Muscle layer of duodenum (tissue), 2 donors: ENCODE measurements at regions not wholly inside any gene's neighbourhood (a gene's known extent, or its start where the extent isn't known, plus 50 kb on each side); places are given as distances from the start of the nearest gene placed in this dataset.

Experiments used
- H3K27ac ChIP-seq: one replicate; pipeline ENCODE4 v1.7.0; 2013; ENCODE audit warnings: mild to moderate bottlenecking, low read length
- H3K27me3 ChIP-seq: one replicate; pipeline ENCODE4 v1.7.0; 2013; ENCODE audit warnings: low read depth, mild to moderate bottlenecking, control low read depth, low read length
- H3K36me3 ChIP-seq, 2 donors: one replicate each; pipeline ENCODE4 v1.7.0; 2013; ENCODE audit warnings: low read length in 2 of 2, control low read depth in 1 of 2, mild to moderate bottlenecking in 1 of 2; ENCODE audit not compliant: insufficient read depth in 2 of 2, control insufficient read depth in 1 of 2
- H3K4me1 ChIP-seq, 2 donors: one replicate each; pipeline ENCODE4 v1.7.0; 2013; ENCODE audit warnings: low read length in 2 of 2, mild to moderate bottlenecking in 2 of 2, control low read depth in 1 of 2, moderate library complexity in 1 of 2; ENCODE audit not compliant: insufficient read depth in 2 of 2, control insufficient read depth in 1 of 2
- H3K4me3 ChIP-seq, 2 donors: one replicate each; pipeline ENCODE4 v1.7.0; 2013; ENCODE audit warnings: low read length in 2 of 2, low read depth in 1 of 2, mild to moderate bottlenecking in 1 of 2
- H3K9me3 ChIP-seq, 2 donors: one replicate each; pipeline ENCODE4 v1.7.0; 2013; ENCODE audit warnings: low read length in 2 of 2, control low read depth in 1 of 2, mild to moderate bottlenecking in 1 of 2; ENCODE audit not compliant: control insufficient read depth in 1 of 2
- donor health status: healthy.

DNA sequence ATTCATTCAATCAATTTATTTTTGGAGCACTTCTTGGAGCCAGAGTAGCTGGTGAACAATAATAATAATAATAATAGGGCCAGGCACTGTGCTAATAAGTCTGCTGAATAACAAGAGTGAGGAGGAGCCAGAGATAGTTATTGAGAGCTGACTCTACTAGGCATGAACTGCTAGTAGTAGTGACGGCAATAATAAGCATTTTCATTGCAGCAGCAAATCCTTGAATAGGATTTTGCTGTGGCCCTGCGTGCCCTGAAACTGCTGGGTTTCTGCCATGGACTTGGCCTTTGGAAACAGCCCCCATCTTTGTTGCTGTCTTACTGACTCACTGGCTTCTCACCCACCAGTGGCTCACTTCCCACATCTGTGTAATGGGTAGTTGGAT lies 545.9 kb downstream of the MIAT start:
- Histone ChIP-seq H3K9me3 (no peaks in the 10 kb centered on the region), H3K27ac (no peak overlapping the region), H3K36me3 (no peaks in the 10 kb centered on the region), H3K27me3 (no peaks in the 10 kb centered on the region), H3K4me1 (peaks cover 4 to 21% of the 10 kb centered on the region in 2 donors), H3K4me3 (no peak overlapping the region)

DNA sequence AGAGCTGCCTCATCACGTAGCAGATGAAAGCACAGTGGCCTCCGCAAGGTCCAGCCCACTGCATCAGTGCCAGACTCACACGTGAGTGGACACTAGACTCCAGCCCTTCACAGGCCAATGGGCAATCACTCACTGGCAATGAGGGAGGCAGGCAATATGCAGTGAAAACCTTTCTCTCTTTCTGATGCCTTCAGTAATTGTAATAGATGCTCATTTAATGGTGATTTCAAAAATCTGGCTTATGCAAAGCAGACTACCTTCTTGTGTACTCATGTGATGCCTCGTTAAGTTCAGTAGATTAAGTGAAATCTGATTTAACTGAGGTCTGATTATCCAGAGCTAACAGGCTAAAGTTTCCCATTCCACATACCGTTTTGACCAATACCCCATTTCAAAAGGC lies 546.9 kb downstream of the MIAT start:
- Histone ChIP-seq H3K36me3 (no peaks in the 10 kb centered on the region), H3K9me3 (no peaks in the 10 kb centered on the region), H3K4me3 (no peak overlapping the region), H3K27ac (no peak overlapping the region), H3K4me1 (peaks cover 4 to 21% of the 10 kb centered on the region in 2 donors), H3K27me3 (no peaks in the 10 kb centered on the region)

GRCh38 chr22:27204817-27205216 lies 547.4 kb downstream of the MIAT start:
- Histone ChIP-seq H3K27me3 (no peaks in the 10 kb centered on the region), H3K4me3 (no peak overlapping the region), H3K27ac (no peak overlapping the region), H3K9me3 (no peaks in the 10 kb centered on the region), H3K4me1 (peaks cover 4 to 21% of the 10 kb centered on the region in 2 donors), H3K36me3 (no peaks in the 10 kb centered on the region)

GRCh38 chr22:27205492-27206373 lies 548.3 kb downstream of the MIAT start:
- Histone ChIP-seq H3K36me3 (no peaks in the 10 kb centered on the region), H3K27ac (peak overlapping the region; percentile 6), H3K4me3 (no peak overlapping the region), H3K27me3 (no peaks in the 10 kb centered on the region), H3K4me1 (peaks cover 4 to 21% of the 10 kb centered on the region in 2 donors), H3K9me3 (no peaks in the 10 kb centered on the region)

- H3K4me1 ChIP-seq = peaks cover 4 to 21% of the 10 kb centered on the region in 2 donors
- H3K27me3 ChIP-seq = no peaks in the 10 kb centered on the region
- H3K27ac ChIP-seq = peak overlapping the region; percentile 6
- H3K9me3 ChIP-seq = no peaks in the 10 kb centered on the region
- H3K36me3 ChIP-seq = no peaks in the 10 kb centered on the region
- no peak overlapping the region for H3K4me3 ChIP-seq
These were observed 549.2 kb downstream of the MIAT start for GRCh38 chr22:27206374-27207133.

DNA sequence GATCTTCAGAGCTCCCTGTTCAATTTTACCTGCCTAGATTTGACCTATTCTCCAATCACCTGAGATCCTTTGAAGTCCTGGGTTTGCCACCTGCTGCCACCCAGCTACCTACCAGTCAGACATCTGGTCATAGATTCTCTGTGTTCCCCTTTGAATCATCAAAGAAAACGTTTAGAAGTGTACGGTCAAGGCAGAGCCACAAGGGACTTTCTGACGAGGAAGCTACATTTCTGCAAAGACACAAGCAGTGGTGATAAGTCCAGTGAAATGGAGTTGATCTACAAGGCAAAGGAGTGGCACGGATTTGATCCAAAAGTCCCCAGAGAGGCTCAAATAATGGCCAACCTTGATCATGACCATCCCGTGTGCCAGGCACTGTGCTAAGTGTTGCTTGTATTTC lies 549.9 kb downstream of the MIAT start:
- Histone ChIP-seq H3K4me1 (peaks cover 0 to 25% of the 10 kb centered on the region in 2 donors), H3K27me3 (no peaks in the 10 kb centered on the region), H3K27ac (no peak overlapping the region), H3K4me3 (no peak overlapping the region), H3K9me3 (no peaks in the 10 kb centered on the region), H3K36me3 (no peaks in the 10 kb centered on the region)

DNA sequence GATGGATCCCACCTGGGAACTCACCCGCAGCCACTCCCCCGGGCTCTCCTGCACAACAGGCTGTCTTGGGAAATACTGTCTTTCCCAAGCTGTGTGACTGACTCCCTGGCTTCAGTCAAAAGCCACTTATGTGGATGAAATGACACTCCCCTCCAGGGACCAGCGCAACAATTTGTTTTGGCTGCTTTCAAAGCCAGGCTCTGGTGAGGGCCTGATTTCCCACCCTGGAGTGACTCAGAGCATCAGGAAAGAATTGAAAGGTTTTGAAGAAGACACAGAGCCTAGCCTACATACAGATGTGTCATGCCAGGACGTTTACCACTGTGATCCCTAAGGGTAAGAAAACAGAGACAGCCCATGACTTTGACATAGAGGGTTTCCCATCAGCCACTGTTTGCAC lies 550.5 kb downstream of the MIAT start:
- Histone ChIP-seq H3K9me3 (no peaks in the 10 kb centered on the region), H3K4me3 (no peak overlapping the region), H3K36me3 (no peaks in the 10 kb centered on the region), H3K27me3 (no peaks in the 10 kb centered on the region), H3K27ac (no peak overlapping the region), H3K4me1 (peaks cover 3 to 20% of the 10 kb centered on the region in 2 donors)

GRCh38 chr22:27210111-27210730 lies 552.8 kb downstream of the MIAT start:
- Histone ChIP-seq H3K27ac (no peak overlapping the region), H3K27me3 (no peaks in the 10 kb centered on the region), H3K9me3 (no peaks in the 10 kb centered on the region), H3K4me3 (no peak overlapping the region), H3K36me3 (no peaks in the 10 kb centered on the region), H3K4me1 (peaks cover 9 to 16% of the 10 kb centered on the region in 2 donors)

- Histone ChIP-seq H3K36me3 (no peaks in the 10 kb centered on the region), H3K4me3 (no peak overlapping the region), H3K27ac (no peak overlapping the region), H3K9me3 (no peaks in the 10 kb centered on the region), H3K4me1 (peaks cover 5 to 9% of the 10 kb centered on the region in 2 donors), H3K27me3 (no peaks in the 10 kb centered on the region)
These were observed 554.7 kb downstream of the MIAT start for GRCh38 chr22:27212102-27212501.

DNA sequence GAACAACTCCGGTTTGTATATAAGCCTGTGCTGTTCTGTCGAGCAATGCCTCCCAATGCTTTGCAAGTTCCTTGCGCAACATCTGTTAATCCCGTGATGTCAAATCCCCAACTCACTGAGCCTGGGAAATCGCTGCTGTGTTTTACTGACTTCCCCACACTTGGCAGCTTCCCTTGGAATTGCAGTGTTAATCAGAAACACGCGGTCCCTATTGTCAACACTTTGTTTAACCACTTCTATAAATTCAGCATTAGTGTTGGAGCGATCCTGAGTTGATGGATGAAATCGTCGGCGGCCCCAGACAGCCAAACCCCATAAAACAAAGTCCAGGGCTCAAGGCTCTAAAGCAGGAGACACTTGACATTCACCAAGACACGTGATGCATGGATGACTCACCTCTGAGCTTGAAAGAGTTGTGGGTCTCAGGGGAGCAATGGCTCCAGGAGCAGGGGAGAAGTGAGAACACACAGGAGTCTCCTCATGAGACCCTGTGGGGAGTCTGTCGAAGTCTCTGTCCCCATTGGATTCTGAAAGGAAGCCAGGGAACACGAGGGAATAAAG lies 555.3 kb downstream of the MIAT start:
- Histone ChIP-seq H3K27me3 (no peaks in the 10 kb centered on the region), H3K9me3 (no peaks in the 10 kb centered on the region), H3K36me3 (no peaks in the 10 kb centered on the region), H3K4me1 (peaks cover 5 to 9% of the 10 kb centered on the region in 2 donors), H3K27ac (peak overlapping the region; percentile 73), H3K4me3 (peak overlapping the region in 1 of 2 donors; percentile 30)

DNA sequence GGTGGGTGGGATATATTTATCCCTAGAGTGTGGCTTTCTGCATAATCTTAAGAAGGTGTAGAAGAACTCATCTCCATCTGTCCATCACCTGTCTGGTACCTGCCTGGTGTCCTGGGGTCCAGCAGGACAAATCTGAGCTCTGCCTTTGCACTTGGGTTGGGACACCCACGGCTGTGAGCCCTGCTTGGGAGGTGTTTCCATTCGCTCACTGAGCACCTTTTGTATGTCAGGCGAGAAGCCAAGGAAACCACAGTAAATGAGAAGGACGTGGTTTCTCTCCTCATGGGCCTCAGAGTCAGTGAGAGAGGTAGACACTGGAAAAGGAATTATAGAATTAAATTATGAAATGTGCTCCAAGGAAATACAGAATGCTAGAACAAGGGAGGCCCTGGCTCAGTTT lies 555.9 kb downstream of the MIAT start:
- Histone ChIP-seq H3K4me1 (peaks cover 6 to 9% of the 10 kb centered on the region in 2 donors), H3K9me3 (no peaks in the 10 kb centered on the region), H3K27ac (peak overlapping the region; percentile 73), H3K27me3 (no peaks in the 10 kb centered on the region), H3K36me3 (no peaks in the 10 kb centered on the region), H3K4me3 (peak overlapping the region in 1 of 2 donors; percentile 30)
